GM12878 (cell line): ENCODE measurements at regions not wholly inside any gene's neighbourhood (a gene's known extent, or its start where the extent isn't known, plus 50 kb on each side); places are given as distances from the start of the nearest gene placed in this dataset.

Source experiments
- ATAC-seq: fragments of 200-7000 bp; cut with Tn5 transposase; 3 replicates; pipeline ENCODE4 v1.9.1; 2020; ENCODE audit warnings: mild to moderate bottlenecking, moderate library complexity
- BruUV-seq: library from RNA; stranded (reverse); fragments of 400-500 nt; replicated peaks from 2 replicates; lab custom pipeline; 2021; lab: Mats Ljungman, UMichigan
- CTCF ChIA-PET: fragments of 300-600 bp; sonication (Branson Sonifier 250); formaldehyde crosslinking; extraction: SDS; loops from one replicate; lab custom pipeline; 2021; ENCODE audit warnings: inconsistent platforms; lab: Yijun Ruan, JAX
- POLR2A ChIA-PET: fragments of 350-600 bp; formaldehyde crosslinking; extraction: SDS; loops from one replicate; lab custom pipeline; 2021; ENCODE audit warnings: inconsistent platforms; lab: Charles Lee
- RAD21 ChIA-PET: fragments of 300-600 bp; sonication (Branson Sonifier 250); formaldehyde crosslinking; loops from one replicate; lab custom pipeline; 2023; ENCODE audit warnings: antibody characterized with exemption; ENCODE audit not compliant: unreplicated experiment; lab: Charles Lee
- SMC1A ChIA-PET: fragments of 300-600 bp; sonication (Branson Sonifier 250); formaldehyde crosslinking; loops from one replicate; lab custom pipeline; 2023; ENCODE audit not compliant: unreplicated experiment, uncharacterized antibody; lab: Charles Lee
- DNase-seq: peaks from one replicate; pipeline ENCODE4 v3.0.0-alpha.2; 2011; ENCODE audit warnings: low read depth, low spot score
- FAIRE-seq: peaks from 3 replicates; lab custom pipeline; 2011; peaks lifted over from hg19 to GRCh38; lab: Jason Lieb, UNC
- H2AFZ ChIP-seq: 2 replicates; pipeline ENCODE4 v1.6.0; 2011; ENCODE audit warnings: low read depth, low read length, control low read depth; ENCODE audit not compliant: control insufficient read depth
- H3K27ac ChIP-seq: 2 replicates; pipeline ENCODE4 v1.5.1; 2011; ENCODE audit warnings: control low read depth; ENCODE audit not compliant: control insufficient read depth, insufficient read depth
- H3K27me3 ChIP-seq, 2 experiments: replicated peaks in 1 of 2; 2 replicates each; pipeline versions ENCODE4 v1.6.0 to v1.6.1; 2011; ENCODE audit warnings: low read length in 1 of 2; ENCODE audit not compliant: control insufficient read depth in 2 of 2, insufficient read depth in 2 of 2
- H3K36me3 ChIP-seq, 2 experiments: 2 replicates each; pipeline ENCODE4 v1.5.1; 2011; ENCODE audit warnings: low read length in 1 of 2; ENCODE audit not compliant: control insufficient read depth in 2 of 2, insufficient read depth in 2 of 2
- H3K4me1 ChIP-seq: 2 replicates; pipeline ENCODE4 v1.6.1; 2011; ENCODE audit warnings: mild to moderate bottlenecking, low read length, moderate library complexity, mixed read lengths; ENCODE audit not compliant: control insufficient read depth, insufficient read depth
- H3K4me2 ChIP-seq: 2 replicates; pipeline ENCODE4 v1.6.0; 2011; ENCODE audit warnings: control low read depth; ENCODE audit not compliant: control insufficient read depth, insufficient read depth
- H3K4me3 ChIP-seq: fragments of 200-600 bp; sonication (generic); 2 replicates; pipeline ENCODE4 v1.5.1; 2016
- H3K79me2 ChIP-seq: 2 replicates; pipeline ENCODE4 v1.6.0; 2011; ENCODE audit warnings: low read length; ENCODE audit not compliant: control insufficient read depth, insufficient read depth
- H3K9ac ChIP-seq: 2 replicates; pipeline ENCODE4 v1.8.0; 2011; ENCODE audit warnings: low read length, control low read depth, mixed read lengths; ENCODE audit not compliant: control insufficient read depth, insufficient read depth
- H3K9me3 ChIP-seq: replicated peaks from 3 replicates; pipeline ENCODE4 v1.5.1; 2011; ENCODE audit warnings: mild to moderate bottlenecking, low read length; ENCODE audit not compliant: control insufficient read depth, insufficient read depth
- H4K20me1 ChIP-seq: 2 replicates; pipeline ENCODE4 v1.6.0; 2011; ENCODE audit not compliant: control insufficient read depth, insufficient read depth
- CREM ChIP-seq: IDR thresholded peaks from 2 replicates; pipeline ENCODE4 v1.6.1; 2014; ENCODE audit warnings: antibody characterized with exemption, low read depth
- IKZF2 ChIP-seq, 2 experiments: fragments of 450-650 bp; IDR thresholded peaks; 2 replicates each; pipeline ENCODE4 v1.6.1; 2017; ENCODE audit warnings: mild to moderate bottlenecking in 2 of 2, moderate library complexity in 2 of 2
- MYC ChIP-seq: IDR thresholded peaks from 2 replicates; pipeline ENCODE4 v1.6.1; 2011; ENCODE audit warnings: mild to moderate bottlenecking, low read length, moderate library complexity, inconsistent platforms; ENCODE audit not compliant: insufficient read depth, insufficient replicate concordance, insufficient read length, severe bottlenecking
- NFXL1 ChIP-seq: fragments of 450-650 bp; IDR thresholded peaks from 2 replicates; pipeline ENCODE4 v1.6.1; 2017; ENCODE audit warnings: antibody characterized with exemption, mild to moderate bottlenecking, borderline replicate concordance
- NFYA ChIP-seq: IDR thresholded peaks from 2 replicates; pipeline ENCODE4 v1.6.1; 2011; ENCODE audit warnings: low read depth, mild to moderate bottlenecking, low read length, improper control_type of control experiment, borderline replicate concordance
- NFYB ChIP-seq: IDR thresholded peaks from 2 replicates; pipeline ENCODE4 v1.6.1; 2011; ENCODE audit warnings: low read depth, mild to moderate bottlenecking, low read length, improper control_type of control experiment, moderate library complexity; ENCODE audit not compliant: insufficient read depth
- TARDBP ChIP-seq: IDR thresholded peaks from 2 replicates; pipeline ENCODE4 v1.6.1; 2016; ENCODE audit warnings: borderline replicate concordance
- TBL1XR1 ChIP-seq: IDR thresholded peaks from 2 replicates; pipeline ENCODE4 v1.6.1; 2012; ENCODE audit warnings: low read depth, low read length, improper control_type of control experiment
- ZBED1 ChIP-seq: IDR thresholded peaks from 2 replicates; pipeline ENCODE4 v1.6.1; 2016; ENCODE audit warnings: borderline replicate concordance
- WGBS: methylation state at CpG from one replicate; pipeline ENCODE4 v1.1.6; 2016; ENCODE audit warnings: low lambda C conversion rate; ENCODE audit not compliant: insufficient replicate concordance, insufficient coverage; ENCODE audit errors: missing lambda C conversion rate; 5-methylcytosine and 5-hydroxymethylcytosine counted together
- in situ Hi-C: fragments of 300-500 bp; cut with MboI; formaldehyde crosslinking; loops from 9 replicates; pipeline ENCODE4 v1.14.3; 2018; ENCODE audit warnings: mixed read lengths
- intact Hi-C: fragments of 100-400 bp; cut with micrococcal nuclease; formaldehyde crosslinking; loops from one replicate; pipeline ENCODE4 v1.14.2; 2022; ENCODE audit not compliant: unreplicated experiment

- TF ChIP-seq IKZF2 (IDR thresholded peaks at IDR 0.05) (no peak), NFYB (no peak)
Observed at GRCh38 chr1:147479864-147480564, 61.3 kb upstream of the BCL9 start (continued).

GRCh38 chr1:147480565-147480935 lies 60.8 kb upstream of the BCL9 start:
- RAD21 ChIA-PET, result no interaction called here
- no TSS peak for BruUV-seq
- H3K36me3 ChIP-seq, result no peaks in the 10 kb centered on the region
- CTCF ChIA-PET, result no interaction called here
- in situ Hi-C loops (no loop called here), intact Hi-C loops (no loop called here)
- no peak overlapping the region for H3K4me3 ChIP-seq
- H3K79me2 ChIP-seq, result no peaks in the 10 kb centered on the region
- 25% methylated on average over 2 of the region's 2 CpGs for WGBS
- TF ChIP-seq NFXL1 (no peak), TARDBP (no peak), CREM (no peak), TBL1XR1 (no peak), ZBED1 (no peak), MYC (no peak), NFYA (no peak)
- H3K9ac ChIP-seq, result no peak overlapping the region
- no peak overlapping the region for H3K27ac ChIP-seq
- no peaks in the 10 kb centered on the region for H3K4me1 ChIP-seq
- H3K4me2 ChIP-seq, result no peak overlapping the region
- SMC1A ChIA-PET, result no interaction called here
- no peaks in the 10 kb centered on the region for H4K20me1 ChIP-seq
- no peaks in the 10 kb centered on the region for H3K9me3 ChIP-seq
- POLR2A ChIA-PET, result no interaction called here
- no peak overlapping the region for H2AFZ ChIP-seq
- ATAC-seq (no peak), DNase-seq (no peak), FAIRE-seq (no peak)
- H3K27me3 ChIP-seq, result no peaks in the 10 kb centered on the region
